AG04449 (cell line): ENCODE measurements at regions not wholly inside any gene's neighbourhood (a gene's known extent, or its start where the extent isn't known, plus 50 kb on each side); places are given as distances from the start of the nearest gene placed in this dataset.

Experiments
- CTCF ChIA-PET: fragments of 350-600 bp; formaldehyde crosslinking; extraction: SDS; loops from one replicate; lab custom pipeline; 2021; ENCODE audit warnings: antibody characterized with exemption; lab: Yijun Ruan, JAX
- POLR2A ChIA-PET: fragments of 400-600, 350-600 bp; formaldehyde crosslinking; extraction: SDS; loops from one replicate; lab custom pipeline; 2020; ENCODE audit warnings: antibody characterized with exemption, inconsistent platforms; lab: Yijun Ruan, JAX
- DNase-seq: peaks from one replicate; pipeline ENCODE4 v3.0.0-alpha.2; 2010; ENCODE audit warnings: low read depth, low spot score
- H3K4me3 ChIP-seq: 2 replicates; pipeline ENCODE4 v1.5.1; 2011; ENCODE audit warnings: low read depth, mild to moderate bottlenecking, control low read depth, low read length
- TF ChIP-seq, protein P1 (sequence below): IDR thresholded peaks from one replicate; pipeline ENCODE4 v1.5.1; 2011; ENCODE audit warnings: mild to moderate bottlenecking, moderate library complexity, low read length, control low read depth, inconsistent platforms; ENCODE audit not compliant: insufficient read depth; ENCODE audit errors: missing control alignments

DNA sequence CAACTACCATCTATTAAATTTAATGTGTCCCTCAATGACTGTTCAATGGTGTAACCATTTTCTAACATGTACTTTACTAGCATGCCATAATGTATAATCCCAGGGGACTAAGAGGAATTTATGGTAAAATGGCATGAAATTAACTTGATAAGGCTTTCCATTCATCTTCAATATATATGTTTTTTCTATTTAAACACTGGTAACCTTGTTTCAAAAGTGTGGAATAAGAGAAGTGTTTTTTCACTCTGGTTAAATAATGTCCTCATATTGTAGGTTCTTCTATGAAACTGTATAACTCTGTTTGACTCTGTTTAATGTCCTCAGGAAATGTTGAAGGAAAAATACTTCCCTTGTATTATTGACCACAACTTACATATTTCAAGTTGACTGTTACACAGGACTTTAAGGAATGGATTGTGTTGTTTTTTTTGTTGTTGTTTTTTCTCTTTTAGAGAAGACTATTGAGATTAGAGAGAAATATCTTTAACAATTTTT, 113.8 kb upstream of the ARSJ start:
- TF ChIP-seq, protein P1, sequence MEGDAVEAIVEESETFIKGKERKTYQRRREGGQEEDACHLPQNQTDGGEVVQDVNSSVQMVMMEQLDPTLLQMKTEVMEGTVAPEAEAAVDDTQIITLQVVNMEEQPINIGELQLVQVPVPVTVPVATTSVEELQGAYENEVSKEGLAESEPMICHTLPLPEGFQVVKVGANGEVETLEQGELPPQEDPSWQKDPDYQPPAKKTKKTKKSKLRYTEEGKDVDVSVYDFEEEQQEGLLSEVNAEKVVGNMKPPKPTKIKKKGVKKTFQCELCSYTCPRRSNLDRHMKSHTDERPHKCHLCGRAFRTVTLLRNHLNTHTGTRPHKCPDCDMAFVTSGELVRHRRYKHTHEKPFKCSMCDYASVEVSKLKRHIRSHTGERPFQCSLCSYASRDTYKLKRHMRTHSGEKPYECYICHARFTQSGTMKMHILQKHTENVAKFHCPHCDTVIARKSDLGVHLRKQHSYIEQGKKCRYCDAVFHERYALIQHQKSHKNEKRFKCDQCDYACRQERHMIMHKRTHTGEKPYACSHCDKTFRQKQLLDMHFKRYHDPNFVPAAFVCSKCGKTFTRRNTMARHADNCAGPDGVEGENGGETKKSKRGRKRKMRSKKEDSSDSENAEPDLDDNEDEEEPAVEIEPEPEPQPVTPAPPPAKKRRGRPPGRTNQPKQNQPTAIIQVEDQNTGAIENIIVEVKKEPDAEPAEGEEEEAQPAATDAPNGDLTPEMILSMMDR = no peak
- no peak overlapping the region for H3K4me3 ChIP-seq
- CTCF ChIA-PET = no interaction called here
- DNase-seq = no peak
- POLR2A ChIA-PET = no interaction called here

DNA sequence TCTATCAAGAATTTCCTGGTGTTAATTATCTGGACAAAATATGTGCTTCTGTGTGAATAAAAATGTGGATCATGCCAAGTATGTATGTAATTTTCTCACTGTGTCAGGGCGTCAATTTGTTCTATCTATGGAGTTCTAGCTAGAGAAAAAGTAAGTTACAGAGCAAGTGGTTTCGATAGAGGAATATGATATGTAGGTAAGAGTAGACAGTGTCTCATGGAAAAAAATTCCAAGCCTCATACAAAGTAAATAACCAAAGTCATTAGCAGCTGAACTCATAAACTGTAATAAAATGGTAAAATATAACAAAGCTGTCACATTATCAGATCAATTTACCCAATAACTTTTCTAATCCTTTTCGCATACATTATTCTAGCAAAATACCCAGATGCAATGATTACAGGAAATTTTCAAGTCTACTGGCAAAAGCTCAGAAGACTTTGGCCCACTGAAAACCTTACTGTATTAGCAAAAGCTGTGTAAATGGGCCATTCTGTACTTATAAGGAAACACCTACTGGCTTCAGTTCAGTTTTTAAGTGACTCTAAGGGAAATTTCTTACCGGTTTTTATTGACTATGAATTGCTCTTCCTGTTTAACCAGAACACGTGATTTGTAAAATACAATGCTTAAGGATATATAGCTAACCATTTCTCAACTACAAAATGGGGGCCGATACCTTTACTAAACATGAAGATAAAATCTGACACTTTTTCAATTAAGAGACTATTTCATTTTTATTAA, 121.0 kb upstream of the ARSJ start:
- no peak overlapping the region for H3K4me3 ChIP-seq
- POLR2A ChIA-PET = no interaction called here
- TF ChIP-seq, protein P1 = no peak
- DNase-seq = no peak
- CTCF ChIA-PET = interaction anchor here (1.5 to 1.6 kb wide), 2 partner anchors 11 to 80 kb away, joined by 4 read pairs; no protein-coding TSS in a partner anchor

DNA sequence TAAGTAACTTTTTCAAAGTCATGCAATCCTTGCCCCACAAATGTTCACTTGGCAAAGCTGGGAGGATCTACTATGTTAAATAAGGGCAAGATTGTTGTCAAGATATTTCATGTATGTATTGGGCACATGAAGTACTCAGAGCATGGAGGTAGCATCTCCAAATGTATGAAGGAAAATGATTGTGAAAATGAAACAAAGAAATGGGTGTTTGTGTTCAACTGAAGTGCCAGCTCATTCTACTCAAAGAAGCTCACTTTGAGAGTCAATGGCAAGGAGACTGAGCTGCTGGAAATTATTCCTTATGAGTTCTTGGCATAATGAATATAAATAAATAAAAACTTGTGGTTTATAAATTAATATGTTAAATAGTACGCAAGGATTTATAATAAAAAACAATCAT, 124.5 kb upstream of the ARSJ start:
- DNase-seq = no peak
- CTCF ChIA-PET = interaction anchor here (1.2 kb wide), 1 partner anchor 77 kb away, joined by 4 read pairs; no protein-coding TSS in a partner anchor
- no peak overlapping the region for H3K4me3 ChIP-seq
- TF ChIP-seq, protein P1 = no peak
- POLR2A ChIA-PET = no interaction called here

DNA sequence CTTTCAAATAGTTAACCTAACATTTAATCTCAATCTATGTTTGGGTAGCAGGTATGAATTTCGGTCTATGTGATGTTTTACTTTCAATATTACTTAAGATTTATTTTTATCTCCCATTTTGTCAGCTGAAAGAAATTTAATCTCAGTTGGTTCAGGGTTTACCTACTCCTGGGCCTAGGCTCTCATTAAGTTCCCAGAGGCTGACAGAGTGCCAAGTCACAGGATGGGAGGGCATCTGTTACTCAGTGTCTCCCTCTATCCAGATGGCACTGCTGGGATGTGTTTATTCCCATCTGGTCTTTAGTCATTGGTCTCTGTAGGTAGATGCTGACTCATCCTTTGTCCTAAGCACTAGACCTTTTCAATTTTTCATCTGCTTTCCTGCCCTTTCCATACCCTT, 129.4 kb upstream of the ARSJ start:
- no peak for DNase-seq
- no peak overlapping the region for H3K4me3 ChIP-seq
- ChIA-PET POLR2A (no interaction called here), CTCF (no interaction called here)
- TF ChIP-seq, protein P1 = no peak

DNA sequence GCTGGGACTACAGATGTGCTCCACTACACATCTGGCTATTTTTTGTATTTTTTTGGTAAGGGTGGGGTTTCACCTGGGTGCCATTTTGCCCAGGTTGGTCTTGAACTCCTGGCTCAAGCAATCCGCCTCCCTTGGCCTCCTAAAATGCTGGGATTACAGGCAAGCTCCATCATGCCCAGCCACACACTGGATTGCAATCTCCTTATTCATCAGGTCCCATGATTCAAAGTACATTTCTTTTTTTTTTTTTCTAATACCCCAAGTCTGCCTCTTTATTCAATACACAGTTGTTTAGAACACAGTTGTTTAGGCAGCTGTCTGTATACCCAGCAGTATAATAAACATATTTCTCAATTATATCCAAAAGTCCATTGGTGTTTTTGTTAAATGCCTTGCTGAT, 130.3 kb upstream of the ARSJ start:
- no peak for DNase-seq
- TF ChIP-seq, protein P1 = no peak
- ChIA-PET POLR2A (no interaction called here), CTCF (no interaction called here)
- no peak overlapping the region for H3K4me3 ChIP-seq

DNA sequence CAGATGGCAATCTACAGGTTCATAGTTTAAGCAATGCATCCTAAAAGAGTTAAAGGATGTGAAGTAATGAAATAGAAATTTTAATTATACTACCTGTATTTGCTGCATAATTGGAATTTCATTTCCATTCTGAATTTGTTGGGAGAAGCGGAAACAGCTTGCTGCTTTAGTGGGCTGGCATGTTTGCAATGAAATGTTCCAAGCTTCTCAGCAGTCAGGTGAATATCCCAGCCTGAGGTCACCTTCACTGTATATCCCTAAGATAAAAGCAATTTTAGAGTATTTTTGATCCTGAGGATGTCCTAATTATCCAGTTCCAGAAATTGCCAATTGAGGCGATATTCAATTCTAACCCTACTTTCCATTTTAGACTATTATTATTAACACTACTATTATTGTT, 136.1 kb upstream of the ARSJ start:
- TF ChIP-seq, protein P1 = no peak

More for the DNA sequence above, 136.1 kb upstream of the ARSJ start:
- no peak for DNase-seq
- H3K4me3 ChIP-seq = no peak overlapping the region
- CTCF ChIA-PET = no interaction called here
- POLR2A ChIA-PET = no interaction called here
